Heart left ventricle (tissue), 16 donors: ENCODE measurements at regions not wholly inside any gene's neighbourhood (a gene's known extent, or its start where the extent isn't known, plus 50 kb on each side); places are given as distances from the start of the nearest gene placed in this dataset.

Experiments used
- ATAC-seq, 4 donors: fragments of 200-7000 bp; cut with Tn5 transposase; one replicate each; pipeline ENCODE4 v1.9.1; 2020 to 2022; ENCODE audit warnings: moderate library complexity in 4 of 4, mild to moderate bottlenecking in 3 of 4, moderate number of reproducible peaks in 1 of 4
- DNase-seq, 5 donors: peaks; one replicate each; pipeline ENCODE4 v3.0.0-alpha.2; 2020
- H3K27ac ChIP-seq, 12 donors: fragments of 200-600 bp; sonication (generic) in 4 of 12; one replicate each; pipeline versions ENCODE4 v1.5.0 to v1.8.0; 2016 to 2022; ENCODE audit warnings: mild to moderate bottlenecking in 2 of 12
- H3K27me3 ChIP-seq, 9 donors: fragments of 200-600 bp; sonication (generic) in 2 of 9; one replicate each; pipeline versions ENCODE4 v1.5.1 to v1.8.0; 2016 to 2022; ENCODE audit warnings: mild to moderate bottlenecking in 3 of 9
- H3K36me3 ChIP-seq, 9 donors: fragments of 200-600 bp; sonication (generic) in 2 of 9; one replicate each; pipeline versions ENCODE4 v1.5.0 to v1.8.0; 2018 to 2022; ENCODE audit warnings: mild to moderate bottlenecking in 2 of 9
- H3K4me1 ChIP-seq, 12 donors: fragments of 200-600 bp; sonication (generic) in 4 of 12; one replicate each; pipeline versions ENCODE4 v1.5.0 to v1.8.0; 2016 to 2022; ENCODE audit warnings: mild to moderate bottlenecking in 3 of 12
- H3K4me3 ChIP-seq, 12 donors: fragments of 200-600 bp; sonication (generic) in 4 of 12; one replicate each; pipeline versions ENCODE4 v1.5.0 to v1.8.0; 2017 to 2022; ENCODE audit warnings: mild to moderate bottlenecking in 9 of 12, moderate library complexity in 4 of 12
- H3K9me3 ChIP-seq, 12 donors: fragments of 200-600 bp; sonication (generic) in 4 of 12; one replicate each; pipeline versions ENCODE4 v1.5.0 to v1.8.0; 2016 to 2022; ENCODE audit warnings: mild to moderate bottlenecking in 1 of 12
- POLR2A ChIP-seq, 2 donors: fragments of 450-650 bp; IDR thresholded peaks; one replicate each; pipeline ENCODE4 v1.6.1; 2017; ENCODE audit warnings: antibody characterized with exemption in 2 of 2, mild to moderate bottlenecking in 2 of 2, moderate library complexity in 2 of 2
- WGBS, 4 donors: extraction: QIAGEN DNeasy Blood & Tissue Kit in 2 of 4; methylation state at CpG; one replicate each; pipeline versions ENCODE4 v1.1.5 to v1.1.7; 2013 to 2018; 5-methylcytosine and 5-hydroxymethylcytosine counted together
- intact Hi-C, 10 donors: fragments of 100-400 bp; cut with DNase I; formaldehyde crosslinking; loops; one replicate each; pipeline versions ENCODE4 v1.11.1 to v1.14.2; 2022
- TF ChIP-seq, protein P1 (sequence below), 12 donors: fragments of 200-600 bp; sonication (generic) in 4 of 12; IDR thresholded peaks; one replicate each; pipeline versions ENCODE4 v1.5.0 to v1.8.0; 2018 to 2022; ENCODE audit warnings: antibody characterized with exemption in 12 of 12, mild to moderate bottlenecking in 5 of 12
- donor health status: ischemic (EF 13 %, LVEDD 7.1; RV severe dilation, severe dysfunction).
- donor health status: healthy with polysubstance abuse.
- donor health status: DM: no; HTN: yes; CAD: no.
- donor health status: DM: no; HTN: no; CAD: no.
- donor health status: ischemic (EF 25% LVEDD 6.9; RV normal size, moderate dysfunction).
- donor health status: ischemic (EF 25% LVEDD 5.7; RV mildly dilated, moderate dysfunction).
- donor health status: healthy.
- donor health status: DM: yes; HTN: yes; CAD: no.
- donor health status: ischemic (EF 35%, LVEDD 5.7; RV mildly dilated, moderate dysfunction).
- donor health status: nonischemic (EF 11% LVEDD 7.7; RV severe dilation, severe dysfunction).
- donor health status: DM: yes; HTN: yes; CAD: no.
- donor health status: PGD.
- donor health status: ischemic (EF 29% LVEDD 5.4; RV normal size, mild dysfunction).
- donor health status: nonischemic (EF 23%, LVEDD 6.1; RV moderate dilation, normal function).

DNA sequence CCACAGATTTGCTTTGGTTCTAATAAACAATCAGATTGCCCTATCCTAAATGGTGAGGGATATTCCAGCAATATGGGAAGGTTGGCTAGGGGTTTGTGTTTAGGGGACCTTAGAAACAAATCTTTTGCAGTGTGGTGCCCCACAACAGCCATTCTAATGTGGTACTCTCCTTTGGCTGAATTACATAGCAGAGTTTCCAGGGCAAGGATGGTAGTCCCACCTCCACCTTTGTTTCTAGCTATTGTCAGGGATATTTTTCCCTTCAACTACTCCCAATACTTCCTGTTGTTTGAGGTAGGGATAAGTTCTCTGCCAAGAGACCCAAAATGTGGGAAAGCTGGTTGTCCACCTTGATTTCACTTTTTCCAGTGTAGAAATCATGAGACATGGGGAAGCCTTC, 494.7 kb upstream of the CHORDC1 start:
- ATAC-seq: no peak
- Histone ChIP-seq H3K27me3 (no peaks in the 10 kb centered on the region), H3K4me1 (no peaks in the 10 kb centered on the region), H3K27ac (no peak overlapping the region), H3K9me3 (peaks cover 0 to 25% (median 10%) of the 10 kb centered on the region in 12 donors), H3K36me3 (no peaks in the 10 kb centered on the region), H3K4me3 (no peak overlapping the region)
- no peak for TF ChIP-seq POLR2A (IDR thresholded peaks at IDR 0.05)
- TF ChIP-seq, protein P1, sequence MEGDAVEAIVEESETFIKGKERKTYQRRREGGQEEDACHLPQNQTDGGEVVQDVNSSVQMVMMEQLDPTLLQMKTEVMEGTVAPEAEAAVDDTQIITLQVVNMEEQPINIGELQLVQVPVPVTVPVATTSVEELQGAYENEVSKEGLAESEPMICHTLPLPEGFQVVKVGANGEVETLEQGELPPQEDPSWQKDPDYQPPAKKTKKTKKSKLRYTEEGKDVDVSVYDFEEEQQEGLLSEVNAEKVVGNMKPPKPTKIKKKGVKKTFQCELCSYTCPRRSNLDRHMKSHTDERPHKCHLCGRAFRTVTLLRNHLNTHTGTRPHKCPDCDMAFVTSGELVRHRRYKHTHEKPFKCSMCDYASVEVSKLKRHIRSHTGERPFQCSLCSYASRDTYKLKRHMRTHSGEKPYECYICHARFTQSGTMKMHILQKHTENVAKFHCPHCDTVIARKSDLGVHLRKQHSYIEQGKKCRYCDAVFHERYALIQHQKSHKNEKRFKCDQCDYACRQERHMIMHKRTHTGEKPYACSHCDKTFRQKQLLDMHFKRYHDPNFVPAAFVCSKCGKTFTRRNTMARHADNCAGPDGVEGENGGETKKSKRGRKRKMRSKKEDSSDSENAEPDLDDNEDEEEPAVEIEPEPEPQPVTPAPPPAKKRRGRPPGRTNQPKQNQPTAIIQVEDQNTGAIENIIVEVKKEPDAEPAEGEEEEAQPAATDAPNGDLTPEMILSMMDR (IDR thresholded peaks at IDR 0.05): no peak
- no peak for DNase-seq
- intact Hi-C loops: no loop called here

DNA sequence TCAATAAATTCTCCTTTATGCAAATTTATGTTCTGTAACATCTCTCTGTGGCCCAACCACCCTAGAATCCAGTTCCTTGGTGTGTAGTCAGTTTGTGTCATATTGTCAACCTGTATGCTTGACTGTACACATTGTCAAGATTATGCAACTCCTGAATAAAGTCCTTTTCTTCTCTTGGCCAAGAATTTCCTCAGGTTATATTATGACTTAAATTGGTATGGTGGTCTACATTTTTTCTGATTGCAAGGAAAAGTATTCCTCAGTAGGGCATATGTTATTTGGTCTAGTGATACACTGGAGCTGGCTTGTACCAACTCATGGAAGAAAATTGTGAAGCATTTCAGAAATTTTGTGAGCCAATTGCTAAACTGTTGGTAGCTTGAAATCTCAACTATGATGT, 482.8 kb upstream of the CHORDC1 start:
- no peak for ATAC-seq
- no peaks in the 10 kb centered on the region for H3K4me1 ChIP-seq

DNA sequence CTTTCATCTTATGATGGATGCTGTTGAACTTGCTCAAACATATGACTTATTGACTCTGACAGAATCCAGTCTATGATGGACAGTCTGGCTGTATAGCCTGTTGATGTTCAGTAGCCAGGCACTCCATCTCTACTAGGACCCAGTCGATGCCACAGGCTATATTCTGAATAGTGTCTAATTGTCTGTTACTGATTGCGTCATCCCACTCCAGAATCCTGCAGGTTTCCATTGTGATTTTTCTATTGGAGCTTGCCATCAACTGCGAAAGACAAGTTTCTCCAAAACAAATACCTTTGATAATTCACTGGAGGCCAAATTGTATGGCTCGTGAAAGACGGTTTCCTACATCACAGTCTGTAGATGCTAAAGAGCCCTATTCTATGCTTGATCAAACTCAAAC, 481.7 kb upstream of the CHORDC1 start:
- Histone ChIP-seq H3K9me3 (no peaks in the 10 kb centered on the region), H3K4me3 (no peak overlapping the region), H3K27ac (no peak overlapping the region), H3K36me3 (no peaks in the 10 kb centered on the region), H3K4me1 (no peaks in the 10 kb centered on the region), H3K27me3 (no peaks in the 10 kb centered on the region)
- intact Hi-C loops: loop anchor here in 1 of 10 donors (10.0 kb wide), 1 partner anchor 60 kb away; no protein-coding TSS in a partner anchor
- no peak for DNase-seq
- no peak for ATAC-seq
- TF ChIP-seq, protein P1 (IDR thresholded peaks at IDR 0.05): no peak
- no peak for TF ChIP-seq POLR2A (IDR thresholded peaks at IDR 0.05)
- WGBS, 4 donors: 90 to 93% (median 92%) methylated on average over 5 of the region's 5 CpGs

More for the DNA sequence above, 482.8 kb upstream of the CHORDC1 start:
- H3K36me3 ChIP-seq: no peaks in the 10 kb centered on the region
- H3K27me3 ChIP-seq: no peaks in the 10 kb centered on the region
- DNase-seq: no peak
- intact Hi-C loops: loop anchor here in 1 of 10 donors (10.0 kb wide), 1 partner anchor 59 kb away; no protein-coding TSS in a partner anchor
- H3K4me3 ChIP-seq: no peak overlapping the region
- TF ChIP-seq, protein P1 (IDR thresholded peaks at IDR 0.05): no peak
- TF ChIP-seq POLR2A (IDR thresholded peaks at IDR 0.05): no peak
- no peak overlapping the region for H3K27ac ChIP-seq
- no peaks in the 10 kb centered on the region for H3K9me3 ChIP-seq

DNA sequence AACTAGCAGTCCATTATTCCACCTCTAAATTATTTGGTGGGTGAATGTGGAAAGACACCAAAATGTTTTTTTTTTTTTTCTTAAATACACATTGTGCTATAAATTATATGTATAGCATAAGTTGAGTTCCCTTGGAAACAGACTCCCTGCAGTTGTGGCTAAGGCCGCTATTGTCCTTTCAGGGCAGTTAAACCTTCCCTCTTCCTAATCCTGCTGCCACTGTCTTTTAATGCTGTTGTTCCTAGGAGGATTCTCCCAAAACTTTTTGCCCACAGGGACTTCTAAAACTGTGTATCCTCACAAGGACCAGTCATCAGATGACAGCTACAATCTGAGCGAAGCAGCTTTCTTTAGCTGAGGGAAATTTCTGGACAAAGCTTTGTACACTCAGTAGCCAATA, 478.9 kb upstream of the CHORDC1 start:
- no peak overlapping the region for H3K4me3 ChIP-seq
- ATAC-seq: no peak
- no peak for TF ChIP-seq POLR2A (IDR thresholded peaks at IDR 0.05)
- TF ChIP-seq, protein P1 (IDR thresholded peaks at IDR 0.05): no peak
- no peaks in the 10 kb centered on the region for H3K36me3 ChIP-seq
- WGBS, 4 donors: 83 to 88% (median 84%) methylated on average over 2 of the region's 2 CpGs
- no peaks in the 10 kb centered on the region for H3K9me3 ChIP-seq
- no peak overlapping the region for H3K27ac ChIP-seq
- DNase-seq: no peak
- H3K4me1 ChIP-seq: no peaks in the 10 kb centered on the region
- H3K27me3 ChIP-seq: no peaks in the 10 kb centered on the region
- intact Hi-C loops: loop anchor here in 1 of 10 donors (10.0 kb wide), 1 partner anchor 63 kb away; no protein-coding TSS in a partner anchor
